ENCODE measurements at regions not wholly inside any gene's neighbourhood (a gene's known extent, or its start where the extent isn't known, plus 50 kb on each side); places are given as distances from the start of the nearest gene placed in this dataset.

GRCh38 chr1:34625521-34626015, 129.3 kb upstream of the GJB5 start:
- TF ChIP-seq CTCF (IDR thresholded peaks at IDR 0.05) (no peak), POLR2A (IDR thresholded peaks at IDR 0.05) (no peak)

All from prostate gland (tissue), 2 donors.